GM23248 (cell line): ENCODE measurements at regions not wholly inside any gene's neighbourhood (a gene's known extent, or its start where the extent isn't known, plus 50 kb on each side); places are given as distances from the start of the nearest gene placed in this dataset.

Experiments
- DNase-seq: peaks from one replicate; pipeline ENCODE4 v3.0.0-alpha.2; 2015
- H2AFZ ChIP-seq: fragments of 200-600 bp; sonication (generic); 2 replicates; pipeline ENCODE4 v1.6.1; 2016; ENCODE audit warnings: antibody characterized with exemption
- H3F3A ChIP-seq: fragments of 200-600 bp; sonication (generic); 2 replicates; pipeline ENCODE4 v1.6.1; 2016; ENCODE audit warnings: mild to moderate bottlenecking, antibody characterized with exemption, mixed run types; ENCODE audit not compliant: insufficient read depth
- H3K27ac ChIP-seq: fragments of 200-600 bp; sonication (generic); 2 replicates; pipeline ENCODE4 v1.5.1; 2016; ENCODE audit warnings: mild to moderate bottlenecking
- H3K27me3 ChIP-seq: fragments of 200-600 bp; sonication (generic); replicated peaks from 2 replicates; pipeline ENCODE4 v1.6.1; 2016; ENCODE audit warnings: mild to moderate bottlenecking; ENCODE audit not compliant: insufficient read depth
- H3K36me3 ChIP-seq: fragments of 200-600 bp; sonication (generic); 2 replicates; pipeline ENCODE4 v1.6.1; 2016; ENCODE audit warnings: low read depth, mild to moderate bottlenecking
- H3K4me1 ChIP-seq: fragments of 200-600 bp; sonication (generic); 2 replicates; pipeline ENCODE4 v1.6.1; 2016; ENCODE audit warnings: mild to moderate bottlenecking; ENCODE audit not compliant: insufficient read depth
- H3K4me2 ChIP-seq: fragments of 200-600 bp; sonication (generic); one replicate; pipeline ENCODE4 v1.6.1; 2016; ENCODE audit warnings: mild to moderate bottlenecking; ENCODE audit not compliant: unreplicated experiment
- H3K4me3 ChIP-seq: fragments of 200-600 bp; sonication (generic); 2 replicates; pipeline ENCODE4 v1.5.1; 2016; ENCODE audit warnings: mild to moderate bottlenecking
- H3K79me2 ChIP-seq: fragments of 200-600 bp; sonication (generic); 2 replicates; pipeline ENCODE4 v1.6.1; 2016; ENCODE audit warnings: mild to moderate bottlenecking; ENCODE audit not compliant: insufficient read depth
- H3K9ac ChIP-seq: fragments of 200-600 bp; sonication (generic); 2 replicates; pipeline ENCODE4 v1.6.1; 2016; ENCODE audit warnings: mild to moderate bottlenecking
- H3K9me2 ChIP-seq: fragments of 200-600 bp; sonication (generic); 2 replicates; pipeline ENCODE4 v1.6.1; 2016; ENCODE audit warnings: mixed run types, mild to moderate bottlenecking, moderate library complexity; ENCODE audit not compliant: insufficient read depth
- H3K9me3 ChIP-seq: fragments of 200-600 bp; sonication (generic); one replicate; pipeline ENCODE4 v1.6.1; 2017; ENCODE audit warnings: low read depth
- H4K20me1 ChIP-seq: fragments of 200-600 bp; sonication (generic); 2 replicates; pipeline ENCODE4 v1.6.0; 2016; ENCODE audit not compliant: insufficient read depth
- EZH2 ChIP-seq: fragments of 200-600 bp; sonication (generic); IDR thresholded peaks from 2 replicates; pipeline ENCODE4 v1.6.1; 2018; ENCODE audit warnings: antibody characterized with exemption, mild to moderate bottlenecking; ENCODE audit not compliant: insufficient read depth, poor library complexity, severe bottlenecking
- EZH2phosphoT487 ChIP-seq: fragments of 200-600 bp; sonication (generic); IDR thresholded peaks from 2 replicates; pipeline ENCODE4 v1.6.1; 2018; ENCODE audit warnings: antibody characterized with exemption, moderate library complexity, mild to moderate bottlenecking, low read depth; ENCODE audit not compliant: insufficient read depth
- WGBS, 2 experiments: methylation state at CpG; one replicate each; pipeline ENCODE4 v1.1.6; 2015 to 2017; ENCODE audit warnings: low lambda C conversion rate in 2 of 2, low coverage in 1 of 2; ENCODE audit errors: missing lambda C conversion rate in 2 of 2; 5-methylcytosine and 5-hydroxymethylcytosine counted together
- in situ Hi-C: fragments of 300-500 bp; cut with MboI; formaldehyde crosslinking; loops from 2 replicates; pipeline ENCODE4 v1.15.0; 2020

DNA sequence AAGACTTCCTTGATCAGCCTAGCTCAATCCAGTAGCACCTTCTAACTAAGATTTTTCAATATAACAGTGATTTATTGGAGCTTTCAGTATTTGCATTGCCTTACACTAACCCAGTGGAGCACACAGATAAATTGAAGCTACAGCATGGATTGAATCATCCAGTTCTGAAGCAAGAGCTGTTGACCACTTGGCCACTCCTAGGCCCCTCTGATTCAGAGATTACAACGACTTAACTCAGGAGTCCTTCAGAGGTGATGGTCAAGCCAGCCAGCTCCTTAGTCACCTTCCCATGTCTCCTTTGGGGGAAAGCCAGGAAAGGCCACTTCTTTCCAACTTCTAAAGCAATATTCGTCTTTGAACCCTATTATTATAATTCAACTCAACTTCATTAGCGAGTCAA lies 151.8 kb downstream of the TENT5C start:
- Histone ChIP-seq H3K9me2 (no peaks in the 10 kb centered on the region), H3F3A (peaks cover 19% of the 10 kb centered on the region), H3K9ac (no peak overlapping the region), H3K9me3 (no peaks in the 10 kb centered on the region), H3K4me3 (0 out of 2 replicates have a peak overlapping the region, but pooled peaks have one; percentile 74), H3K4me2 (peak overlapping the region; percentile 86), H3K36me3 (no peaks in the 10 kb centered on the region), H3K27me3 (no peaks in the 10 kb centered on the region), H3K27ac (peak overlapping the region; percentile 59), H3K4me1 (peaks cover 29% of the 10 kb centered on the region), H3K79me2 (no peaks in the 10 kb centered on the region), H4K20me1 (no peaks in the 10 kb centered on the region), H2AFZ (no peak overlapping the region; the same call in 1 of the 2 replicates)
- in situ Hi-C loops: loop anchor here (5.0 kb wide), 1 partner anchor 235 kb away; no protein-coding TSS in a partner anchor
- peak; percentile 93 for DNase-seq
- WGBS, 2 experiments: 20 to 25% methylated on average over 3 of the region's 3 CpGs
- TF ChIP-seq EZH2phosphoT487 (no peak), EZH2 (no peak)

GRCh38 chr1:117758444-117759316 lies 152.8 kb downstream of the TENT5C start:
- H3F3A ChIP-seq: peaks cover 19% of the 10 kb centered on the region
- 21 to 22% methylated on average over 26 of the region's 26 CpGs for WGBS, 2 experiments
- no peaks in the 10 kb centered on the region for H3K79me2 ChIP-seq
- peak overlapping the region; percentile 92 for H2AFZ ChIP-seq
- no peaks in the 10 kb centered on the region for H3K9me3 ChIP-seq
- DNase-seq: peak; percentile 88
- TF ChIP-seq EZH2phosphoT487: no peak
- H3K36me3 ChIP-seq: no peaks in the 10 kb centered on the region
- peaks cover 21% of the 10 kb centered on the region for H3K4me1 ChIP-seq
- in situ Hi-C loops: loop anchor here (5.0 kb wide), 1 partner anchor 236 kb away; no protein-coding TSS in a partner anchor
- no peaks in the 10 kb centered on the region for H3K27me3 ChIP-seq
- peak overlapping the region; percentile 59 for H3K27ac ChIP-seq
- peak overlapping the region; percentile 74 for H3K4me3 ChIP-seq
- H3K4me2 ChIP-seq: peak overlapping the region; percentile 86
- H3K9ac ChIP-seq: peak overlapping the region; percentile 61
- H4K20me1 ChIP-seq: no peaks in the 10 kb centered on the region
- H3K9me2 ChIP-seq: no peaks in the 10 kb centered on the region

- Histone ChIP-seq H3K4me3 (no peak overlapping the region), H3F3A (peaks cover 19% of the 10 kb centered on the region), H3K9me3 (no peaks in the 10 kb centered on the region), H4K20me1 (no peaks in the 10 kb centered on the region), H3K4me2 (no peak overlapping the region), H3K27me3 (no peaks in the 10 kb centered on the region), H3K36me3 (no peaks in the 10 kb centered on the region), H3K9ac (no peak overlapping the region), H3K27ac (no peak overlapping the region), H3K9me2 (no peaks in the 10 kb centered on the region), H3K79me2 (no peaks in the 10 kb centered on the region), H3K4me1 (peaks cover 17% of the 10 kb centered on the region), H2AFZ (no peak overlapping the region; the same call in 1 of the 2 replicates)
- in situ Hi-C loops: loop anchor here (5.0 kb wide), 1 partner anchor 237 kb away; no protein-coding TSS in a partner anchor
- TF ChIP-seq EZH2: no peak
- no peak for TF ChIP-seq EZH2phosphoT487
- no peak for DNase-seq
- WGBS, 2 experiments: 38 to 44% methylated on average over 1 of the region's 1 CpG
Observed at GRCh38 chr1:117759535-117759934, 153.7 kb downstream of the TENT5C start.

GRCh38 chr1:117760069-117760468 lies 154.2 kb downstream of the TENT5C start:
- in situ Hi-C loops: no loop called here

More at GRCh38 chr1:117760069-117760468, 154.2 kb downstream of the TENT5C start:
- Histone ChIP-seq H3K4me3 (no peak overlapping the region), H3K79me2 (no peaks in the 10 kb centered on the region), H3K4me1 (peaks cover 17% of the 10 kb centered on the region), H3K9me2 (no peaks in the 10 kb centered on the region), H2AFZ (no peak overlapping the region), H3K4me2 (no peak overlapping the region), H3K27ac (no peak overlapping the region), H3K27me3 (no peaks in the 10 kb centered on the region), H4K20me1 (no peaks in the 10 kb centered on the region), H3K9ac (no peak overlapping the region), H3K9me3 (no peaks in the 10 kb centered on the region), H3F3A (peaks cover 19% of the 10 kb centered on the region), H3K36me3 (no peaks in the 10 kb centered on the region)
- no peak for TF ChIP-seq EZH2
- no peak for TF ChIP-seq EZH2phosphoT487
- no peak for DNase-seq
- WGBS, 2 experiments: 42 to 43% methylated on average over 1 of the region's 1 CpG
